GM12878 (cell line): ENCODE measurements at regions not wholly inside any gene's neighbourhood (a gene's known extent, or its start where the extent isn't known, plus 50 kb on each side); places are given as distances from the start of the nearest gene placed in this dataset.

ENCODE experiments used
- ATAC-seq: fragments of 200-7000 bp; cut with Tn5 transposase; 3 replicates; pipeline ENCODE4 v1.9.1; 2020; ENCODE audit warnings: mild to moderate bottlenecking, moderate library complexity
- BruUV-seq: library from RNA; stranded (reverse); fragments of 400-500 nt; replicated peaks from 2 replicates; lab custom pipeline; 2021; lab: Mats Ljungman, UMichigan
- CTCF ChIA-PET: fragments of 300-600 bp; sonication (Branson Sonifier 250); formaldehyde crosslinking; extraction: SDS; loops from one replicate; lab custom pipeline; 2021; ENCODE audit warnings: inconsistent platforms; lab: Yijun Ruan, JAX
- POLR2A ChIA-PET: fragments of 350-600 bp; formaldehyde crosslinking; extraction: SDS; loops from one replicate; lab custom pipeline; 2021; ENCODE audit warnings: inconsistent platforms; lab: Charles Lee
- RAD21 ChIA-PET: fragments of 300-600 bp; sonication (Branson Sonifier 250); formaldehyde crosslinking; loops from one replicate; lab custom pipeline; 2023; ENCODE audit warnings: antibody characterized with exemption; ENCODE audit not compliant: unreplicated experiment; lab: Charles Lee
- SMC1A ChIA-PET: fragments of 300-600 bp; sonication (Branson Sonifier 250); formaldehyde crosslinking; loops from one replicate; lab custom pipeline; 2023; ENCODE audit not compliant: unreplicated experiment, uncharacterized antibody; lab: Charles Lee
- DNase-seq: peaks from one replicate; pipeline ENCODE4 v3.0.0-alpha.2; 2011; ENCODE audit warnings: low read depth, low spot score
- FAIRE-seq: peaks from 3 replicates; lab custom pipeline; 2011; peaks lifted over from hg19 to GRCh38; lab: Jason Lieb, UNC
- H2AFZ ChIP-seq: 2 replicates; pipeline ENCODE4 v1.6.0; 2011; ENCODE audit warnings: low read depth, low read length, control low read depth; ENCODE audit not compliant: control insufficient read depth
- H3K27ac ChIP-seq: 2 replicates; pipeline ENCODE4 v1.5.1; 2011; ENCODE audit warnings: control low read depth; ENCODE audit not compliant: control insufficient read depth, insufficient read depth
- H3K27me3 ChIP-seq, 2 experiments: replicated peaks in 1 of 2; 2 replicates each; pipeline versions ENCODE4 v1.6.0 to v1.6.1; 2011; ENCODE audit warnings: low read length in 1 of 2; ENCODE audit not compliant: control insufficient read depth in 2 of 2, insufficient read depth in 2 of 2
- H3K36me3 ChIP-seq, 2 experiments: 2 replicates each; pipeline ENCODE4 v1.5.1; 2011; ENCODE audit warnings: low read length in 1 of 2; ENCODE audit not compliant: control insufficient read depth in 2 of 2, insufficient read depth in 2 of 2
- H3K4me1 ChIP-seq: 2 replicates; pipeline ENCODE4 v1.6.1; 2011; ENCODE audit warnings: mild to moderate bottlenecking, low read length, moderate library complexity, mixed read lengths; ENCODE audit not compliant: control insufficient read depth, insufficient read depth
- H3K4me2 ChIP-seq: 2 replicates; pipeline ENCODE4 v1.6.0; 2011; ENCODE audit warnings: control low read depth; ENCODE audit not compliant: control insufficient read depth, insufficient read depth
- H3K4me3 ChIP-seq: fragments of 200-600 bp; sonication (generic); 2 replicates; pipeline ENCODE4 v1.5.1; 2016
- H3K79me2 ChIP-seq: 2 replicates; pipeline ENCODE4 v1.6.0; 2011; ENCODE audit warnings: low read length; ENCODE audit not compliant: control insufficient read depth, insufficient read depth
- H3K9ac ChIP-seq: 2 replicates; pipeline ENCODE4 v1.8.0; 2011; ENCODE audit warnings: low read length, control low read depth, mixed read lengths; ENCODE audit not compliant: control insufficient read depth, insufficient read depth
- H3K9me3 ChIP-seq: replicated peaks from 3 replicates; pipeline ENCODE4 v1.5.1; 2011; ENCODE audit warnings: mild to moderate bottlenecking, low read length; ENCODE audit not compliant: control insufficient read depth, insufficient read depth
- H4K20me1 ChIP-seq: 2 replicates; pipeline ENCODE4 v1.6.0; 2011; ENCODE audit not compliant: control insufficient read depth, insufficient read depth
- ATF2 ChIP-seq: IDR thresholded peaks from 2 replicates; pipeline ENCODE4 v1.6.1; 2012; ENCODE audit warnings: low read length, inconsistent platforms
- ATF7 ChIP-seq: fragments of 450-650 bp; IDR thresholded peaks from 2 replicates; pipeline ENCODE4 v1.6.1; 2016; ENCODE audit warnings: low read depth, mild to moderate bottlenecking
- CBX3 ChIP-seq: fragments of 200-600 bp; sonication (generic); IDR thresholded peaks from 2 replicates; pipeline ENCODE4 v1.6.1; 2016; ENCODE audit warnings: low read depth, borderline replicate concordance
- CBX5 ChIP-seq: sonication (generic); IDR thresholded peaks from 2 replicates; pipeline ENCODE4 v1.6.1; 2016; ENCODE audit warnings: low read depth, moderate library complexity, mild to moderate bottlenecking, inconsistent platforms
- CHD1 ChIP-seq: IDR thresholded peaks from 2 replicates; pipeline ENCODE4 v1.6.1; 2012; ENCODE audit warnings: low read depth, low read length, improper control_type of control experiment
- EP300 ChIP-seq, 2 experiments: fragments of 150-350 bp in 1 of 2; IDR thresholded peaks; 2 replicates each; pipeline ENCODE4 v1.6.1; 2011 to 2012; ENCODE audit warnings: low read depth in 2 of 2, low read length in 2 of 2, borderline replicate concordance in 1 of 2, improper control_type of control experiment in 1 of 2, inconsistent platforms in 1 of 2; ENCODE audit not compliant: control insufficient read depth in 1 of 2
- HSF1 ChIP-seq: fragments of 150-350 bp; IDR thresholded peaks from 2 replicates; pipeline ENCODE4 v1.6.1; 2014; ENCODE audit warnings: mild to moderate bottlenecking, low read depth, low read length
- IKZF2 ChIP-seq, 2 experiments: fragments of 450-650 bp; IDR thresholded peaks; 2 replicates each; pipeline ENCODE4 v1.6.1; 2017; ENCODE audit warnings: mild to moderate bottlenecking in 2 of 2, moderate library complexity in 2 of 2
- NFIC ChIP-seq: IDR thresholded peaks from 2 replicates; pipeline ENCODE4 v1.6.1; 2012; ENCODE audit warnings: low read depth, mild to moderate bottlenecking, inconsistent platforms, low read length, moderate library complexity
- NFXL1 ChIP-seq: fragments of 450-650 bp; IDR thresholded peaks from 2 replicates; pipeline ENCODE4 v1.6.1; 2017; ENCODE audit warnings: antibody characterized with exemption, mild to moderate bottlenecking, borderline replicate concordance
- NFYA ChIP-seq: IDR thresholded peaks from 2 replicates; pipeline ENCODE4 v1.6.1; 2011; ENCODE audit warnings: low read depth, mild to moderate bottlenecking, low read length, improper control_type of control experiment, borderline replicate concordance
- NR2C2 ChIP-seq: IDR thresholded peaks from 2 replicates; pipeline ENCODE4 v1.6.1; 2011; ENCODE audit warnings: borderline replicate concordance, low read depth; ENCODE audit not compliant: control insufficient read depth, insufficient read length
- SIN3A ChIP-seq: IDR thresholded peaks from 2 replicates; pipeline ENCODE4 v1.6.1; 2012; ENCODE audit warnings: low read depth, low read length, improper control_type of control experiment
- SP1 ChIP-seq: IDR thresholded peaks from one replicate; pipeline ENCODE4 v1.6.1; 2011; ENCODE audit warnings: low read depth, low read length
- STAT3 ChIP-seq: IDR thresholded peaks from 2 replicates; pipeline ENCODE4 v1.6.1; 2011; ENCODE audit warnings: low read depth, low read length, improper control_type of control experiment
- TCF7 ChIP-seq: IDR thresholded peaks from 2 replicates; pipeline ENCODE4 v1.6.1; 2014; ENCODE audit warnings: antibody characterized with exemption, borderline replicate concordance
- ZNF207 ChIP-seq: fragments of 450-650 bp; IDR thresholded peaks from 2 replicates; pipeline ENCODE4 v1.6.1; 2014; ENCODE audit warnings: antibody characterized with exemption, mild to moderate bottlenecking, borderline replicate concordance
- whole genome bisulfite sequencing: methylation state at CpG from one replicate; pipeline ENCODE4 v1.1.6; 2016; ENCODE audit warnings: low lambda C conversion rate; ENCODE audit not compliant: insufficient replicate concordance, insufficient coverage; ENCODE audit errors: missing lambda C conversion rate; 5-methylcytosine and 5-hydroxymethylcytosine counted together
- in situ Hi-C: fragments of 300-500 bp; cut with MboI; formaldehyde crosslinking; loops from 9 replicates; pipeline ENCODE4 v1.14.3; 2018; ENCODE audit warnings: mixed read lengths
- intact Hi-C: fragments of 100-400 bp; cut with micrococcal nuclease; formaldehyde crosslinking; loops from one replicate; pipeline ENCODE4 v1.14.2; 2022; ENCODE audit not compliant: unreplicated experiment

GRCh38 chr11:35888961-35889360, 54.9 kb upstream of the LDLRAD3 start:
- Histone ChIP-seq H3K4me2 (no peak overlapping the region), H3K9ac (no peak overlapping the region), H2AFZ (no peak overlapping the region), H3K36me3 (no peaks in the 10 kb centered on the region)
- DNase-seq = no peak
- ChIA-PET SMC1A (interaction anchor here (1.0 to 1.3 kb wide), 2 partner anchors 20 to 37 kb away, joined by 3 read pairs; no protein-coding TSS in a partner anchor), POLR2A (no interaction called here)
- TF ChIP-seq ATF2 = no peak
- TF ChIP-seq, all 136 proteins: peak for 0
- Histone ChIP-seq H3K79me2 (no peaks in the 10 kb centered on the region), H3K27ac (no peak overlapping the region), H3K4me3 (no peak overlapping the region), H3K9me3 (no peaks in the 10 kb centered on the region), H3K4me1 (no peaks in the 10 kb centered on the region), H3K27me3 (no peaks in the 10 kb centered on the region), H4K20me1 (no peaks in the 10 kb centered on the region)
- RAD21 ChIA-PET = no interaction called here
- CTCF ChIA-PET = interaction anchor here (2.9 kb wide), 1 partner anchor 67 kb away, joined by 11 read pairs; no protein-coding TSS in a partner anchor
- intact Hi-C loops (no loop called here), in situ Hi-C loops (no loop called here)
- no peak for FAIRE-seq
- BruUV-seq = no TSS peak
- WGBS = 39% methylated on average over 3 of the region's 3 CpGs
- ATAC-seq = no peak

GRCh38 chr11:35891096-35891495, 52.8 kb upstream of the LDLRAD3 start:
- Histone ChIP-seq H4K20me1 (no peaks in the 10 kb centered on the region), H3K79me2 (no peaks in the 10 kb centered on the region), H2AFZ (no peak overlapping the region), H3K9me3 (no peaks in the 10 kb centered on the region), H3K9ac (no peak overlapping the region), H3K27ac (no peak overlapping the region), H3K4me2 (no peak overlapping the region), H3K27me3 (no peaks in the 10 kb centered on the region), H3K4me1 (no peaks in the 10 kb centered on the region), H3K36me3 (no peaks in the 10 kb centered on the region), H3K4me3 (no peak overlapping the region)
- CTCF ChIA-PET = no interaction called here
- DNase-seq = no peak
- WGBS = 33% methylated on average over 1 of the region's 1 CpG
- BruUV-seq = no TSS peak
- SMC1A ChIA-PET = interaction anchor here (0.8 kb wide), 1 partner anchor 10 kb away, joined by 4 read pairs; no protein-coding TSS in a partner anchor
- POLR2A ChIA-PET = no interaction called here
- RAD21 ChIA-PET = no interaction called here
- no peak for ATAC-seq
- in situ Hi-C loops = no loop called here
- intact Hi-C loops = no loop called here
- FAIRE-seq = no peak
- no peak for TF ChIP-seq EP300 (IDR thresholded peaks at IDR 0.05; ENCODE audit: borderline replicate concordance in 1 of 2, control insufficient read depth in 1 of 2, low read depth in 2 of 2, low read length in 2 of 2)
- TF ChIP-seq TCF7 = no peak
- no peak for TF ChIP-seq IKZF2 (IDR thresholded peaks at IDR 0.05)
- no peak for TF ChIP-seq NR2C2
- TF ChIP-seq HSF1 = no peak
- no peak for TF ChIP-seq CHD1
- no peak for TF ChIP-seq NFYA
- no peak for TF ChIP-seq ZNF207
- TF ChIP-seq SIN3A = no peak
- TF ChIP-seq SP1 = no peak
- TF ChIP-seq CBX3 = no peak
- TF ChIP-seq STAT3 = no peak
- no peak for TF ChIP-seq ATF7
- TF ChIP-seq CBX5 = no peak
- TF ChIP-seq NFIC = no peak
- TF ChIP-seq NFXL1 = no peak
